WTC11 (cell line): ENCODE measurements at regions not wholly inside any gene's neighbourhood (a gene's known extent, or its start where the extent isn't known, plus 50 kb on each side); places are given as distances from the start of the nearest gene placed in this dataset.

Experiments used
- ATF3 ChIP-seq: sonication (generic); formaldehyde crosslinking; conservative IDR thresholded peaks from 2 replicates; pipeline ENCODE4 v1.8.1; 2022; ENCODE audit warnings: mild to moderate bottlenecking, missing genetic modification reagents
- CREB1 ChIP-seq: sonication (generic); formaldehyde crosslinking; IDR thresholded peaks from 2 replicates; pipeline ENCODE4 v1.8.0; 2023; ENCODE audit warnings: mild to moderate bottlenecking, missing genetic modification reagents
- MXD4 ChIP-seq: fragments of 250-450 bp; sonication (Bioruptor Pico); IDR thresholded peaks from 2 replicates; pipeline ENCODE4 v1.8.0; 2021; ENCODE audit warnings: mild to moderate bottlenecking, moderate library complexity, borderline replicate concordance
- ZBTB21 ChIP-seq: sonication (generic); formaldehyde crosslinking; IDR thresholded peaks from 2 replicates; pipeline ENCODE4 v1.8.1; 2023; ENCODE audit warnings: mild to moderate bottlenecking, missing genetic modification reagents, borderline replicate concordance
- TF ChIP-seq, protein P1 (sequence below): sonication (generic); formaldehyde crosslinking; IDR thresholded peaks from 2 replicates; pipeline ENCODE4 v1.8.1; 2023; ENCODE audit warnings: mild to moderate bottlenecking, missing genetic modification reagents, moderate library complexity
- TF ChIP-seq, protein P2 (sequence below): fragments of 200-600 bp; IDR thresholded peaks from 2 replicates; pipeline ENCODE4 v1.8.0; 2022; ENCODE audit warnings: antibody characterized with exemption

DNA sequence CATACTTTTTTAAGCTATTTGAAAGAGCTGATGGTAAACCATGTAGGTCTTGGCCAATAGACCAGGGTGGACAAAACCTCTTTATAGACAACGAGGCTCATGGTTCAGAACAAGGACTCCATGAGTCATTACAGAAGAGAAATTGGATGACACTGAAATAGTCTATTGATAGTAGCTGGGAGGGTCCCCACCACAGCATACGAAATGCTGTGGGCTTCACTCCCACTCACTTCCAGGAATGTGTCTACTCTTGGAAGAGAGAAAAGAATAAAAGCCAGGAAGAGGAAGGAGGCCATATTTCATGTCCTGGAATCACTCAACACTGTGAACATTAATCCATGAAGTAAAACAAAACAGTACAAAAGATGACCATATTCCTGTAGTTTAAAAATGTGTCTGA, 82.3 kb upstream of the MXRA5 start:
- TF ChIP-seq CREB1 (no peak), ZBTB21 (CRISPR knock-in tag) (no peak), MXD4 (no peak), ATF3 (CRISPR knock-in tag) (no peak)
- TF ChIP-seq, protein P1, sequence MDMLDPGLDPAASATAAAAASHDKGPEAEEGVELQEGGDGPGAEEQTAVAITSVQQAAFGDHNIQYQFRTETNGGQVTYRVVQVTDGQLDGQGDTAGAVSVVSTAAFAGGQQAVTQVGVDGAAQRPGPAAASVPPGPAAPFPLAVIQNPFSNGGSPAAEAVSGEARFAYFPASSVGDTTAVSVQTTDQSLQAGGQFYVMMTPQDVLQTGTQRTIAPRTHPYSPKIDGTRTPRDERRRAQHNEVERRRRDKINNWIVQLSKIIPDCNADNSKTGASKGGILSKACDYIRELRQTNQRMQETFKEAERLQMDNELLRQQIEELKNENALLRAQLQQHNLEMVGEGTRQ (CRISPR knock-in tag) = no peak
- TF ChIP-seq, protein P2, sequence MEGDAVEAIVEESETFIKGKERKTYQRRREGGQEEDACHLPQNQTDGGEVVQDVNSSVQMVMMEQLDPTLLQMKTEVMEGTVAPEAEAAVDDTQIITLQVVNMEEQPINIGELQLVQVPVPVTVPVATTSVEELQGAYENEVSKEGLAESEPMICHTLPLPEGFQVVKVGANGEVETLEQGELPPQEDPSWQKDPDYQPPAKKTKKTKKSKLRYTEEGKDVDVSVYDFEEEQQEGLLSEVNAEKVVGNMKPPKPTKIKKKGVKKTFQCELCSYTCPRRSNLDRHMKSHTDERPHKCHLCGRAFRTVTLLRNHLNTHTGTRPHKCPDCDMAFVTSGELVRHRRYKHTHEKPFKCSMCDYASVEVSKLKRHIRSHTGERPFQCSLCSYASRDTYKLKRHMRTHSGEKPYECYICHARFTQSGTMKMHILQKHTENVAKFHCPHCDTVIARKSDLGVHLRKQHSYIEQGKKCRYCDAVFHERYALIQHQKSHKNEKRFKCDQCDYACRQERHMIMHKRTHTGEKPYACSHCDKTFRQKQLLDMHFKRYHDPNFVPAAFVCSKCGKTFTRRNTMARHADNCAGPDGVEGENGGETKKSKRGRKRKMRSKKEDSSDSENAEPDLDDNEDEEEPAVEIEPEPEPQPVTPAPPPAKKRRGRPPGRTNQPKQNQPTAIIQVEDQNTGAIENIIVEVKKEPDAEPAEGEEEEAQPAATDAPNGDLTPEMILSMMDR = no peak
